Stomach (tissue), 4 donors: ENCODE measurements at regions not wholly inside any gene's neighbourhood (a gene's known extent, or its start where the extent isn't known, plus 50 kb on each side); places are given as distances from the start of the nearest gene placed in this dataset.

Experiments used
- POLR2A ChIP-seq, 4 donors: fragments of 450-650 bp; IDR thresholded peaks; one replicate each; pipeline ENCODE4 v1.6.1; 2016; ENCODE audit warnings: antibody characterized with exemption in 4 of 4, control low read depth in 2 of 4, mild to moderate bottlenecking in 1 of 4, moderate library complexity in 1 of 4
- POLR2AphosphoS5 ChIP-seq, 3 donors: sonication (generic); formaldehyde crosslinking; IDR thresholded peaks; one replicate each; pipeline ENCODE4 v1.6.1; 2016; ENCODE audit warnings: antibody characterized with exemption in 3 of 3
- TF ChIP-seq, protein P1 (sequence below), 7 experiments: fragments of 450-650 bp in 4 of 7; fragments of 200-600 bp in 3 of 7; sonication (generic) in 3 of 7; IDR thresholded peaks; one replicate each; pipeline ENCODE4 v1.5.1; 2016 to 2019; ENCODE audit warnings: antibody characterized with exemption in 7 of 7, control low read depth in 2 of 7, mild to moderate bottlenecking in 1 of 7

DNA sequence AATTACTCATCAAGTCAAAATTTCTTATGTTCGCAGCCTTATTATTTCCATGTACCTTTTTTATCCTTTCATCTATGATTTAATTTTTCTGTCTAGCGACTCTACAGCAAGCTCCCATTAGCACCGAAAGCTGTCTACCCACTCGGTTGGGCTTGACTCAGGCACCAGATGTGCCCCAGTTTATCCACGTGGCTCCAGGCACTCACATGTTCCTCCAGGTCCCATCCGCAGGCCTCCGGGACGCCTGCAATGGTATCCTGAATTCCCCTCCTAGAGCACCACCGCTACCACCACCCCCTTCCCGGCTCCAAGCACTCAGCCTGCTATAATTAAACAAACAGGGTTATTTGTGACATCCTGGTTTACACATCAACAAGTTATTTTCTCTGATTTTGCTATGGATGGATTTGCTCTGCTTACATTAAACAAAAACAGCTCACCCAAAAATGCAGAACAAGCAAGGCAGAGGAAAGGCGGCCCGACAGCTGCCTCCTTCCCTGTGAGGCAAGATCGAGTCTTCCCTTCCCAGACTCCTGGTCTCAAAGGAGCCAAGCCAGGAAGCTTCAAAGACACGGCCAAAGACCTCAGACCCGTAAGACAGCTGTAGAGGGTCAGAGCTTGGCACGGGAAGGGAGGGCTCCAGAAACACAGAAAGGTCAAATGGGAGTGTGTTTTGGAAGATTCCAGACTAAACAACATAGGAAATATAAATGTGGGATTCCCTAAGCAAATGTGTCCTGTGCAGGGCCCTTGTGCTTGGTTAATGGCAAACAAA is 253.8 kb downstream of the TTC8 start:
- TF ChIP-seq POLR2A (IDR thresholded peaks at IDR 0.05) (no peak), POLR2AphosphoS5 (IDR thresholded peaks at IDR 0.05) (peak in 1 of 3 donors; percentile 21)
- TF ChIP-seq, protein P1, sequence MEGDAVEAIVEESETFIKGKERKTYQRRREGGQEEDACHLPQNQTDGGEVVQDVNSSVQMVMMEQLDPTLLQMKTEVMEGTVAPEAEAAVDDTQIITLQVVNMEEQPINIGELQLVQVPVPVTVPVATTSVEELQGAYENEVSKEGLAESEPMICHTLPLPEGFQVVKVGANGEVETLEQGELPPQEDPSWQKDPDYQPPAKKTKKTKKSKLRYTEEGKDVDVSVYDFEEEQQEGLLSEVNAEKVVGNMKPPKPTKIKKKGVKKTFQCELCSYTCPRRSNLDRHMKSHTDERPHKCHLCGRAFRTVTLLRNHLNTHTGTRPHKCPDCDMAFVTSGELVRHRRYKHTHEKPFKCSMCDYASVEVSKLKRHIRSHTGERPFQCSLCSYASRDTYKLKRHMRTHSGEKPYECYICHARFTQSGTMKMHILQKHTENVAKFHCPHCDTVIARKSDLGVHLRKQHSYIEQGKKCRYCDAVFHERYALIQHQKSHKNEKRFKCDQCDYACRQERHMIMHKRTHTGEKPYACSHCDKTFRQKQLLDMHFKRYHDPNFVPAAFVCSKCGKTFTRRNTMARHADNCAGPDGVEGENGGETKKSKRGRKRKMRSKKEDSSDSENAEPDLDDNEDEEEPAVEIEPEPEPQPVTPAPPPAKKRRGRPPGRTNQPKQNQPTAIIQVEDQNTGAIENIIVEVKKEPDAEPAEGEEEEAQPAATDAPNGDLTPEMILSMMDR (IDR thresholded peaks at IDR 0.05) = no peak
